Activated CD4-positive, CD25-positive, alpha-beta regulatory T cell treated with anti-CD3 and anti-CD28 coated beads, Interleukin-2, amount 50 U/mL, for 24 hours (primary cell): ENCODE measurements at regions not wholly inside any gene's neighbourhood (a gene's known extent, or its start where the extent isn't known, plus 50 kb on each side); places are given as distances from the start of the nearest gene placed in this dataset.
"Not testable (repeated sequence)": the region's sequence is repeated elsewhere in the genome, so short reads cannot be mapped to it uniquely, and the experiment has no call there.

Experiments used
- ATAC-seq, 2 donors: fragments of 150-1000 bp; cut with Tn5 transposase; one replicate each; pipeline ENCODE4 v1.10.0; 2021; ENCODE audit warnings: mild to moderate bottlenecking in 1 of 2, moderate library complexity in 1 of 2

DNA sequence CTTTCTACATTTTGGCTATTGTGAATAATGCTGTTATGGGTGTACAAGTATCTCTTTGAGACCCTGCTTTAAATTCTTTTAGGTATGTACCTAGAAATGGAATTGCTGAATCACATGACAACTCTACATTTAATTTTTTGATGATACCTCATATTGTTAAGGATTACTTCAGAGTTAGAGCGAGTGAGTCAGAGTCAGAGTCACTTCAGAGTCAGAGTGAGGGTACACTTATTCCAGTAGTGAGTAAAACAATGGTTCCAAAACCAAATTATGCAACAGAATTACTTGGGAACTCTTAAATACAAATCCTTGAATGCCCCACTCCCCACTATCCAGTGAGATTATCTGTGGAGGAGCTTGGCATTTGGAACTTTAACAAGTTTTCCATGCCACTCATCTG, 50.3 kb upstream of the SNRK start:
- ATAC-seq: peak; percentile 72 to 81

DNA sequence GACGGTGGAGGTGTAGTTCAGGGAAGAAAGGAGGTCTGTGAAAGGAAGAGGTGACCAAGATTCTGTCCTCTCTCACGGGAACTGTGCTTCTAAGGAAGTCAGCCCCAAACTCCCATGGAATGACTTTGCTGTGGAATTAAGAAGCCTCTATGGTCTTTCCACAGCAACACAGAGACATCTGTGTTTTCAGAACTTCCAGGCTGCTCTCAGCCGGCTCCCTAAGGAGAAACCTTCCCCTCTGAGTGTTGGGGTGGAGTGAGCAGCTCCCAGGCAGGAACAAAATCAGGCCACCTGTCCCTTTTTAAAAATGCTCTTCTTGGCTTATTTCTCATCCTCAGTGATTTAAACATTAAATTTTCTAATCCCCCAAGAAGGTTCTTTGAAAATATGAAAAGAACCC, 53.3 kb upstream of the SNRK start:
- ATAC-seq: no peak

DNA sequence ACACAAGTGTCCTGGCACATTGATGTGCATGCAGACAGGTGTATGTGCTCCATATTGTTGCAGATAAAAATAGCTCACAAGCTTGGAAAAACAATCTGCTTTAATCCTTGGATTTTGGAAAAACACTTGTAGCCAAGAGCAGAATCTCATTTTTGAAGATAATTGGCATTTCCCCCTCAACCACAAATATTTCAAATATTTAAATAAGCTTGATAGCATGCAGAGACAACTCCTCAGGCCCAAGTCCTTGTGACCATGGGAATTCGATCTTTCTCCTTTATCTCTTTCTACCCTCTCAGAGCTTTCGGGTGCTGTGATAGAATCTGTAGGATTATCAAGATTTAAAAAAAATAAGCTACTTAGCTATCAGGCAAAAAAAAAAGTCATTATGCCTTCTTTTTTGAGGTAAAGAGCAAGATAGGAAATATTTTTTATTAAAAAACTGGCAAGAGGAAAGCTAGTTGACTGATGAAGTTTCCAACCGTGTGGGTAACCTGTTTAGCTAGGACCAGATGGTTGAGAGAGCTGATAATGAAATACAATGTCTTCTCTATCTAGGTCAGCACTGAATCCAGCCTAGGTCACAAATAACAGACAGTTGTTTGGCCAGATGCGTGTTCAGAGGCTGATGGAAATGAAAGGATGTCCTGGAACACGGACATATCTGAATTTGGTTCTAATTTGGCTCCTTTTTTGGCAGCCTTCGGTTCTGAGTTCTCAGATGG, 54.9 kb upstream of the SNRK start:
- ATAC-seq: no peak

DNA sequence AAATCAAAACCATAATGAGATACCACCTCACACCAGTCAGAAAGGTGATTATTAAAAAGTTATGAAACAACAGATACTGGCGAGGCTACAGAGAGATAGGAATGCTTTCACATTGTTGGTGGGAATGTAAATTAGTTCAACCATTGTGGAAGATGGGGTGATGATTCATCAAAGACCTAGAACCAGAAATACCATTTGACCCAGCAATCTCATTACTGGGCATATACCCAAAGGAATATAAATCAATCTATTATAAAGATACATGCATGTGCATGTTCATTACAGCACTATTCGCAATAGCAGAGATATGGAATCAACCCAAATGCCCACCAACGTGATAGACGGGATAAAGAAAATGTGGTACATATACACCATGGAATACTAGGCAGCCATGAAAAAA, 56.5 kb upstream of the SNRK start:
- not testable (repeated sequence) for ATAC-seq

DNA sequence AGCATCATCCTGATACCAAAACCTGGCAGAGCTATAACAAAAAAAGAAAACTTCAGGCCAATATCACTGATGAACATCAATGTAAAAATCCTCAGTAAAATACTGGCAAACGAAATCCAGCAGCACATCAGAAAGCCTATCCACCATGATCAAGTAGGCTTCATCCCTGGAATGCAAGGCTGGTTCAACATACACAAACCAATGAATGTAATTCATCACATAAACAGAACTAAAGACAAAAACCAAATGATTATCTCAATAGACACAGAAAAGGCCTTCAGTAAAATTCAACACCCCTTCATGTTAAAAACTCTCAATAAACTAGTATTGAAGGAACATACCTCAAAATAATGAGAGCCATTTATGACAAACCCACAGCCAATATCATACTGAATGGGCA, 58.7 kb upstream of the SNRK start:
- ATAC-seq: not testable (repeated sequence)

DNA sequence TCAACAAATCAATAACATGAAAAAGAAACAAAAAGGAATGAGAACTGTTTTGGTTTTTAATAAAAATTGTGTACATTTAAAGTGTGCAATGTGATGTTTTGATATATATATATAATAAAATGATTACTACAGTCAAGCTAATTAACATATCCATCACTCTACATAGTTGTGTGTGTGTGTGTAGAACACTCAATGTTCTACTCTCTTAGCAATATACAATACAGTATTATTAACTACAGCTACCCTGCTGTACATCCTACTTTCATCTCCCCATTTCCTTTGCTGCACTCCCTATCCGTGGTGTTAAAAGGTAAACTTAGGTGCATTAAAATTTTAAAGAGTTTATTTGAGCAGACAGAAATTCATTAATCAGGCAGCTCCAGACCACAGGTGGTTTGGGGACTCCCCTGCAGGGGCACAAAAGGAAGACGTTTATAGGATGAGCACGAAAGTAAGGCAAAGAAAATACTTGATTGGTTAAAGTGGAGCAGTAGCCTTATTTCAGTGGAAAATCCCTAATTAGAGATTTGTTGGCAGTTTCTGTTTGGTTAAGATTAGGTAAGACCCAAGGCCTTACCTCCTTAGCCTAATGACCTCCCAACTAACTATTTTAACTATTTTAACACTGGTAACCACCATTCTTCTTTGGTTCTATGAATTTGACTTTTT, 61.8 kb upstream of the SNRK start:
- ATAC-seq: peak in 1 of 2 donors; percentile 64

DNA sequence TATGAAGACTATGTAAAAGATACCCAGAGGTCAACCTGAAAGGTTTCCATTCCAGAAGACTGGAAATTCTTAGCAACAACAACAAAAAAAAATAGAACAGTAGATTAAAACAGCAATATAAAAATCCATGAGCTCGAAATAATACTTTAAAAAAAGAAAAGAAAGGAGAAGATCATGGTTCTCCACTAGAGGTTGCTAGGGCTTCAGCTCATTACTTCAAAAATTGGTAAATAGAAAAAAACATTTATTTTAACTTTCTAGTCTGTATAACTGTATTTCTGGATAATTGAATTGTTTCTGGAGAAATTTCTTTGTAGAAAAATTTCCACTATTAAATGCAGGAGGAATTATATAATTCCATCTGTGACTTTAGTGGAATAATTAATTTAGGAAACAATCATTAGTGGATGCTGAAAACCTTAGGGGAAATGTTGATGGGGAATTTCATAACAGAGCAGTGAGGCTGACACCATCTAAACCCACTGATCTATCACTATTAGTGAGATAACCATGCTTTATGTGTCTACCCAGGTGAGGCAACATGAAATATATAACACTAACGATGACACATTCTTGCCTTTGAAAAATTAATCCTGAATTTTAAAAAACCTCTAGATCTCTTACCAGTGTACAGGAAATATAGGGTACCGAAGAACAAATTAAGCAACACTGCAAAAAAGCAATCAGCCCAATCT, 62.5 kb upstream of the SNRK start:
- no peak for ATAC-seq

DNA sequence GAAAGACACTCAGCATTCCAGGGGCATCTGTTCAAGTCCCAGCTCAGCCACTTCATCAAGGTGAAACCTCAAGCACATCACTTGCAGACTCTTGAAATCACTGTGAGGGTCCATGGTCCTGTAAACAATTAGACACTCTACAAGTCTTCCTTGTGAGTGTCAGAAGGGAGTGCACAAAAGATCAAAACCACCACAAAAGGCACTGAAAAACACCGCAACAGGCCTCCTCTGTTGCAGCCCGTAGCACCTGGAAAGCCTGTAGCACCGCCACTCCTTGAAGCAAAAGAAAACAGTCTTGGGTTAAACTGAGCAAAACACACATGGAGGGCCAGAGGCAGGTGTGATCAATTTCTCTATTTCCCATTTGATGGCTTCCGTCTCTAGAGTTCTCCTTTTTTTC, 63.8 kb upstream of the SNRK start:
- ATAC-seq: no peak

DNA sequence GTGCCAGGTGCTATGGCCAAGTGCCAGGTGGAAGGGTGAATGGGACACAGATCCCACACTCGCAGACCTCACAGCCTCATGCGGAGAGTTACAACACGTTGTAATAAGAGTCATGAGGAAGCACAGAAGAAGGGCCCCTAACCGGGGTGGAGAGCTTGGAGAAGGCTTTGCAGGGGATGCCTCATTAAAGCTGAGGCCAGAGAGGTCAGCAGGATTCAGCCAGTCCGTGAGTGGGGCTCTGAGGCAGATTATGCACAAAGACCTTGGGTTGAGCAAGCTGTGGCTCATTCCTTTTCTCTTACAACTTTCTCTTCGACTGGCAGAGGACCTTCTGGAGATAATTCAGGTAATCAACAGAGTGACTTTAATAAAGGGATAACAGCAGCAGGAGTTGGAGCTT, 65.3 kb upstream of the SNRK start:
- no peak for ATAC-seq

DNA sequence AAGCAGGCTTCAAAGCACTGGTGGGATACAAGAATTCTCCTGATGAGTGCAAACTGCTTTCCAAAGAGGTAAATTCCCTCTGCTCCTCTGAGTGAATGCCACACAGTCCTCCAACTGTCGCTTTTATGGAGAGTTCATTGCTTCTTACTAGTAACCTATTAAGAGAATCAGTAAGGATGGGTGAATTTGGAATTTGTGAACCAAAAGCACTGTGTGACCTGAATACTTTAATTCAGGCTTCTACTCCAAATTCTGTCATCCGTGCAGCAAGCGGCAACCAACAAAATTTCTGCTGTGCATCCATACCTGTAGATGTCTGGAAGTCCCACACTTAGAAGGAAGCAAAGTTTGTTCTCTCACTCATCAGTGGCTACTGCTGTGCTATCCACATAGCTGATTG, 66.7 kb upstream of the SNRK start:
- ATAC-seq: no peak

DNA sequence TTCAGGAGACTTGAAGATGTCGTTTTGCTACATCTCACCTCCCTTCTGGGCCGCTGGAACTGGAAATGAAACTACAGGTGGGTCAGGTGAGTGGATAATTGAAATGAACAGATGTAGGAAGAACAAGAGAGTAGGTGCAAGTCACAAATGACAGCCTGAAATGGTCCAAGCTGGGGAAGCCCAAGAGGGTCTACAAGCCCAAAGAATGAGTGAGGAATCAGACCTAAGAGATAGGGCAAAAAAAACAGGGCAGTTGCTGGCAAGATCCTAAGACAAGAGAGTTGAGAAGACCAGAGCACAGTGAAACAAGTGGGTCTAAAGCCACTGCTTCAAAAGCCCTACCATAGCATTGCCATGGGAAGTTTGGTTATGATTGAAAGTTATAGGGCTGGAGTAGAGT, 67.4 kb upstream of the SNRK start:
- no peak for ATAC-seq

DNA sequence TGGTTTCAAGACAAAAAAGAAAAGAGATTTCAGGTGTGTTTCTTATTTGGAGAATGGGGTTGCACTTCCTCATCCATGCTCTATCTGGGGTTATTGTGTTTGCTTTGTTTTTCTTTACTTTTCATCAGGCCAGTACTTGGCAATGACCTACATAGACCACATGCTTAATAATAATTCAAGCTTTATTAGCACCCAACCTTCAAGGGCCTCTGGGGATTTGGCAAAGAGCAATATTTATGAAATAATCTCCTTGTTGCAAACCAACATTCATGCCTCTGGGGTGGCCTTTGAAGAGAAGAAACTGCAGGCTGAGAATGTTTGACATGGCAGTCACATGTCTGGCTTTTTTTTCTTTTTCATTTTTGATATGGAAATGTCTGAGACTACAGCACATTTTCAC, 68.2 kb upstream of the SNRK start:
- ATAC-seq: no peak

DNA sequence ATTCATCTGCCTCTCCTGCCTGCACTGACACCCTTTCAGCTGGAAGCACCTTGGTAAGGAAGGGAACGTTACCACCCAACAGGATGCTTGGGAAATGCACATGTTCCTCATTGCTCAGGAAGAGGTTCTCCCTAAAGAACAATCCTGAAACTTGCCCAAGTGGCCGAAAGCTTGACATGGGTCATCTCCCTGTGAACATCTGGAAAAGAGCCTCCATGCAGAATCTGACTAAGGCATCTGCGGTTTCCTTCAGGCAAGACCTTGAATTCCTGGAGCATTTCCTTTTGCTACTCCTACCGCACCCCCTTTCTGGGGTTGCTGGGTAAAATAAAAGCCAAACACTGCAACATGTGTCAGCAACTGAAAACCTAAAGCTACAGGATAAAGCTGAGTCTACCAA, 68.7 kb upstream of the SNRK start:
- ATAC-seq: no peak

DNA sequence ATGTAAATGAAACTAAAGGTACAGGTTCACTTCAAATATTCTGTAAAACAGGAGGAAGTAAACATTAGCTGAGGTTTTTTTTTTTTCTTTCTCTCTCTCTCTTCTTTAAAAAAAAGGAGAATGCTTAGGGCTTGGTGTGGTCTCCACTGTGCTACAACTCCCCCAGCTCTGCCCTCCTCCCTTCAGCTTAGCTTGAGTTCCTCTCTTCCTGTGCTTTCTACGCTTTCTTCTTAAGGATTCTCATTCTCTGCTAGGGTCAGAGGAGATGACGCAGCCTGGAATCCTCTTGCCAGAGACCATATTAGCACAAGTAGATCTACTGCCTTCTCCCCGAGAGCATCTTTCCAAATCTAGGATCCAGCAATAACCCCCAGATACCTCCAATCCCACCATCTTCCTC, 69.1 kb upstream of the SNRK start:
- no peak for ATAC-seq

DNA sequence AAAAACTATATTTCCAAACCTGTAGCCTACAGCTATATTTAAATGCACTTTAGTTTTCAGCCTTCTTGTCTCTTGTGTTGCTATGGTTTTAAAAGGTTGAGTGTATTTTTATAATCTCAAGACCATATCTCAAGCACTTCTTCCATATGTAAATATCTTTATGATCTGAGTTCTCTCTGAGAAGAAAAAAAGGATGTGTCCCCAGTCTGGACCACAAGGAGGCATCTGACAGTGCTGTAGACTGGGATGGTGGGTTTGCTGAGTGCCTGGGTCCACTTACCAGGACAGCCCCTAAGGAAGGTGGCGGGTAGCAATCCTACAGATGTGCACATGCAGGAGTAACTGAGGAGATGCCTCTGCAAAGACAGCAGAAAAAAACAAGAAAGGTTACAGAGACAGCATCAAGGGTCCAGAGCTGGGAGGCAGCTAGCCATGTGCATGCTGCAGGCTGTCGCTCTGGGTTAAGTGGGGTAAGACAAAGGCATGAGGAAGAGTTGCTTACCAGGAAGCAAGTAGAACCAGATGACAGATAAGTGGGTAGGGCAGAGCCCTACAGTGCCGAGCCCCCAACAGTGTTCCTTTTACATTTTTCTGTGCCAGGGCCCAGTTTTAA, 70.6 kb upstream of the SNRK start:
- no peak for ATAC-seq

DNA sequence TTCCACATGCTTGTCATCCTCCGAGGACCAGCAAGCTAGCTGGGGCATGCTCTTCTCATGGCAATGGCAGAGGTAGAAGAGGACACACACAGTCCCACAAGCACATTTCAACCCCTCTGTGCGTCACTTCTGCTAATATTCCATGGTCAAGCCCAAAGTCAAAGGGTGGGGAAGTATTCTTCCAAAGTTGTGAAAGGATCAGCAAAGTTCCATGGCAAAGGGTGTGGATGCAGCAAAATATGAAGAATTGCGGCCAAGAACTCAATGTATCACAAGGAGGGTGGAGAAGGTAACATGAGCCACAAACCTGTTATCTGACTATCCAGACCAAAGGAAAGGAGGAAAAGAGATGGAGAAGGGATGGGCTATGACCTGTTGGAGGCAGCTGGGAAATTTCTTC, 71.2 kb upstream of the SNRK start:
- no peak for ATAC-seq

DNA sequence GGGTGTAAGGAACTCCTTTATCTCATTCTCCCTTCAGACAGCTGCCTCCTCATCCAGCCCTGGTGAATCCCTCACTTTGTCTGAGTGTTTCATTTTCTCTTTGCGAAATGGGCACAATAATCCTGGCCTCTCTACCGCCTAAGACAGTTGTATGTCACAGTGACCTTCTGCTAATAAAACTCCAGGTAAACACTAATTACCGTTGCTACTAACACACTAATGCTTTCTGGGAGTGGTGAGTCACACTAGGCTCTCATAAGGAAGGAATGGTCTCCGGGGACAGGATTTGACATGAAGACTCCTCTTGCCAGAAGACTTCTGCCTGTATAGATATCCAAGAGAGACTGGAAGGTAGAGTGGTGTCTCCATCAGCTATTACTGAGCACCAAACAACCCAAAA, 71.7 kb upstream of the SNRK start:
- ATAC-seq: no peak

DNA sequence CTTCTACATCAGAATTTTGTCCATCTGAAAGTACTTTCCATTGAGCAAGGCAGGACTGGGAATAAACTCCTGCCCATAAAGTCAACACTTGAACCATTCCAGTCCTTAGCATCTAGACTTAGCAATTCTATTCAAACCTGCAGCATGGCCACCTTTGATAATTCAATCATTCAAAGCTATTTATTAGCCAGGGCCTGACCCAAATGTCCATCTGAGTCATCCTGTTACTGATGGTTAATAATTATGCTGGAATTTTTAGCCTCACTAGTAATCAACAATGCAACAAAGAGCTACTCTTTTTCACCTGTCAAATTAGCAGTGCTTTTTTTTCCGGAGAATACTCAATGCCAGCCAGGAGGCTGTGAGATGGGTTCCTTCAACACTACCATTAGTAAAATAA, 72.7 kb upstream of the SNRK start:
- ATAC-seq: no peak

DNA sequence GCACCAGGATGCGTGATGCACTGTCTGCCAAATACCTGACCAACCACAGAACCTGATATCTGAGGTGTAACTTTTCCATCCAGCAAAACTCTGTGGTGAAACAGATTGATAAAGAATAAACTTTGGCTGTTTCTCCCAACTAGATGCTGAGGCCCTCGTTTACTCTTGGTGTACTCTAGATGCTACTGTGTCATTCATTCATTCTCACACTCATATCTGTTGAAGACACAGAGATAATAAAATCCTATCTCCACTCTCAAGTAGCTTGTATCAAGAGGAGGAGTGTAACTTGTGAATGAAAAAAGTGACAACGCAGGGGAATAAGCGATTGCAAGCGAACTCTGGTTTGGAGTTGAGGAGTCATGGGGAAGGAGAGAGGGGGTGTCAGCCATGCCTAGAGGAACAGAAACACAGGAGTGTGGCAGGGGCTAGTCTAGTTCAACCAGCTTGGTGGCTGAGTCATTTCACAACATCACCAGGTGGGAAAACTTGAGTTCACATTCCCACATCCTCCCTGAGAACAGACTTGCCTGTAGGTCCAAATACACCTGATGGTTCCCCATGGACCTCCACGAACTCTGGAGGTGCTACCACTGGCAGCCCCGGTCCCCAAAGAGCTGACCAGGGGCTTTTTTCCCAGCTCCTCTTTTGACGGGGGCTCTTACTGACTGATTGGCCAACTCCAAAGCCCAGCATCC, 73.3 kb upstream of the SNRK start:
- no peak for ATAC-seq

DNA sequence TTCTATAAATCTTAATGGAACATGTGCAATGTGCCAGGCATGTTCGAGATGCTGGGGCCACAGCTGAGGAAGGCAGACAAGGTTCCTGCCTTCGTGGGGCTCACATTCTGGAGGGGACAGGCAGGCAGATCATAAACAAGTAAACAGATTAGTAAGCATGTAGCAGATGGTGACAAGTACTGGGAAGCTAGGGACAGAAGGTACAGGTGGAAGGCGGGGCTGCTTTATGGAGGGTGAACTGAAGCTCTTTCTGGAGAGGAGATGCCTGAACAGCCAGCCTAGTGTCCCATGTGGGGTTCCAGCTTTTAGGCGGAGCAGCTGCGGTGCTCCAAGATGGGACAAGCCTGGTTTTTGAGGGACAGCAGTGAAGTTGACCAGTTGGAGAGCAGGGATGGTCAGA, 74.7 kb upstream of the SNRK start:
- ATAC-seq: no peak

DNA sequence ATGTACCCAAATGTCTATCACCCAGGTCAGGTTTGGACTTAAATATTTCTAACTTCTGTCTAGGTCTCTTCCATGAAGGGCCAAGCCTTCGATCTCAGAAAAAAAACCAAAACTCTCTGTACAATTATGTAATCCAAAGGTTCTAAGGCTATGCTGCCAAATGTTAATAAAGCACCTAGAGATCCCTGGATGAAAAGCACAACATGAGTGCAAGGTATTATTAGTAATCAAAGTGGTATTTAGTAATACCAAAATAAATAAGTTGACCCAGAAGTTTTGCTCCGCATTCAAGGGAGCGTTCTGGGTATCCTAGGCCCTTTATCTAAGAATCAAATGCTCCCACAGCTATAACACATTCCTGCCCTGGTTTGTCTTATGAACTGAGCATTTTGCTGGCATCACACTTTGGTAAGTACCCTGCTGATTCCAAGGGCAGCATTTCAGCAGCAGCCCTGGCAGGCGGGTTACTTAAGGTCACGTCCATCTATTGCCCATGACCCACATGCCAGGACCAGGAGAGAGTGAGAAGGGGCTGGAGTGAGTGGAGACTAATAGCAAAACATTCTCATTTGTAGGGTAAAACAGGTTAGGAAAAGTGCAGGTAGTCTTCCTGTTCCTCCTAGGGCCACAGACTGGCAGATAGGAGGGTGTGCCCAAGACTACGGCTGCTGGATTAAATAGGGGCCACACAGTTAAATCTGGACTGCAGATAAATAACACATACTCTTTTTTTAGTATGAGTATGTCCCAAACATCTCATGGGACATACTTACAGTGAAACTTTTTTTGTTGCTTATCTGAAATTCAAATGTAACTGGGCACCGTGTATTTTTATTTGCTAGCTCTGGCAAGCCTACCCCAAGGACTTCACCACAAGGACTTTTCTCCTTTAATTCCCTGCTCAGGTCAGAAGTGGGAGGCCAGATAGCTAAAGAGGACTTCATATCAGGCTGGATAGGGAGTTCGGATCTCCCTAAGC, 76.0 kb upstream of the SNRK start:
- ATAC-seq: no peak

DNA sequence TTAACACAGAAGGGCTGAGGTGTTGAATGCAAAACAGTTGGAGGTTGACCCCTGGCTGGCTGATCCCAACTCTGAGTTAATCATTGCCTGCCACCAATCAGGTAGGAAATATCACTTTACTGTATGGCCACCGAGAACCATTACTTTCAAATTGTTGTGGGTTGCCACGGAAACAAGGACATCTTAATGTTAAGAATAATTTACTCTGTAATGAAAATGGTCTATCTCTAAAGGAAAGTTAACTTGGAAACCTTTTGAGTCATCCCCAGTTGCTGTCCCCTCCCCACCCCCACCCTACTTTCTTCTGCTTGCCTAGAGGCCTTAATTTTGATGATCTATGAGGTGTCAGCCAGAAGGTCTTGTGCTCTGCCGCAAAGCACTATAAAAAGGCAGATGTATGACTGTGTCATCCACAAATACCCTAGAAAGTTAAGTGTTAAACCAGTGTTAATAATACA, 78.7 kb upstream of the SNRK start:
- no peak for ATAC-seq
